Cardiac muscle cell (in vitro differentiated cells and primary cell): ENCODE measurements at regions not wholly inside any gene's neighbourhood (a gene's known extent, or its start where the extent isn't known, plus 50 kb on each side); places are given as distances from the start of the nearest gene placed in this dataset.

ENCODE experiments used
- DNase-seq, 2 donors: peaks; one replicate each; pipeline versions ENCODE4 v3.0.0 to v3.0.0-alpha.2; 2010 to 2017; ENCODE audit warnings: low read depth in 1 of 2, low spot score in 1 of 2
- H3K27ac ChIP-seq: fragments of 200-600 bp; sonication (generic); 2 replicates; pipeline ENCODE4 v1.5.1; 2016
- H3K27me3 ChIP-seq: fragments of 200-600 bp; sonication (generic); 2 replicates; pipeline ENCODE4 v1.6.0; 2016; ENCODE audit warnings: control low read depth
- H3K36me3 ChIP-seq: fragments of 200-600 bp; sonication (generic); 2 replicates; pipeline ENCODE4 v1.5.1; 2016; ENCODE audit warnings: control low read depth
- H3K4me1 ChIP-seq: fragments of 200-600 bp; sonication (generic); 2 replicates; pipeline ENCODE4 v1.8.1; 2017; ENCODE audit warnings: low read depth, mild to moderate bottlenecking, mixed run types
- H3K4me3 ChIP-seq: fragments of 200-600 bp; sonication (generic); 2 replicates; pipeline ENCODE4 v1.5.1; 2016; ENCODE audit warnings: mild to moderate bottlenecking
- H3K9me3 ChIP-seq: fragments of 200-600 bp; sonication (generic); 2 replicates; pipeline ENCODE4 v1.5.1; 2017; ENCODE audit warnings: low read depth, mild to moderate bottlenecking, control low read depth
- TF ChIP-seq, protein P1 (sequence below): IDR thresholded peaks from 2 replicates; pipeline ENCODE4 v1.5.1; 2012; ENCODE audit warnings: low read depth, mild to moderate bottlenecking, low read length

DNA sequence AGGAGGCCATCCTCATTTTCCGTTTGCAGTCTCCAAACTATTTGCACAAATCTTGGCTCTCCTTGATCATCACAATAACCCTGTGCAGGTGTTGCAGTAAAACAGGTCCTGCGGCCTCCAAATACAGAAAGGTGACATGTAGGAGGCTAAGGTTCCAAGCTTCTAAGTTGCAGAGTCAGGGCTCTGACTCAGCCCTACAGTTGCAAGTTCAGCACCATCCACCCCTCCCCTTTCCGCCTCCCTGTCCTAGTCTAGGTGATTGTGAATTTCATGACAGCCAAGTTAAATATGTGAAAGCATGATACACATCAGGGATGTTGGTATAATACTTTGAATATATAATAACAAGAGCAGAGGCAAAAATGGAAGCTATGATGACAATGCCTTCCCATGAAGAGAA, 317.3 kb upstream of the CDH4 start:
- no peaks in the 10 kb centered on the region for H3K4me1 ChIP-seq
- H3K9me3 ChIP-seq: no peaks in the 10 kb centered on the region
- H3K27me3 ChIP-seq: no peaks in the 10 kb centered on the region
- no peak overlapping the region for H3K4me3 ChIP-seq
- H3K36me3 ChIP-seq: no peaks in the 10 kb centered on the region
- DNase-seq: no peak
- TF ChIP-seq, protein P1, sequence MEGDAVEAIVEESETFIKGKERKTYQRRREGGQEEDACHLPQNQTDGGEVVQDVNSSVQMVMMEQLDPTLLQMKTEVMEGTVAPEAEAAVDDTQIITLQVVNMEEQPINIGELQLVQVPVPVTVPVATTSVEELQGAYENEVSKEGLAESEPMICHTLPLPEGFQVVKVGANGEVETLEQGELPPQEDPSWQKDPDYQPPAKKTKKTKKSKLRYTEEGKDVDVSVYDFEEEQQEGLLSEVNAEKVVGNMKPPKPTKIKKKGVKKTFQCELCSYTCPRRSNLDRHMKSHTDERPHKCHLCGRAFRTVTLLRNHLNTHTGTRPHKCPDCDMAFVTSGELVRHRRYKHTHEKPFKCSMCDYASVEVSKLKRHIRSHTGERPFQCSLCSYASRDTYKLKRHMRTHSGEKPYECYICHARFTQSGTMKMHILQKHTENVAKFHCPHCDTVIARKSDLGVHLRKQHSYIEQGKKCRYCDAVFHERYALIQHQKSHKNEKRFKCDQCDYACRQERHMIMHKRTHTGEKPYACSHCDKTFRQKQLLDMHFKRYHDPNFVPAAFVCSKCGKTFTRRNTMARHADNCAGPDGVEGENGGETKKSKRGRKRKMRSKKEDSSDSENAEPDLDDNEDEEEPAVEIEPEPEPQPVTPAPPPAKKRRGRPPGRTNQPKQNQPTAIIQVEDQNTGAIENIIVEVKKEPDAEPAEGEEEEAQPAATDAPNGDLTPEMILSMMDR: no peak
- H3K27ac ChIP-seq: no peak overlapping the region

DNA sequence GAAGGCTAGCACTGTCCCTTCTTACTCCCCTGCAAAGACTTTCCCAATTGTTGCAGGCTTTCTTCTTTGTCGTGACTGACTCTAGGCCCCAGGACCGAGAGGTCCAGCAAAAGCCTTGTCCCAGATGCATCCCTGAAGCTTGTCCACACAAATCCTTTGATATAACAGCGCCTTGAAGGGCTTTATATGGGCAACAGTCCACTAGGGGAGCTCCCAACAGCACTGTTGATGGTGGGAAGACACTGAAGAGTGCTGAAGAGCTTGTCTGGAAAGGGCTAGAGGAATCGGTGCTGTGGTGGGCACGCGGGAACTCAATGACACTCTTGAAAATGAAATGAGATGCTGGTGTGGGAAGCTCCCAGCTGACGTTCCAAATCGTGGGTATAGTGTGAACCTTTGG, 316.1 kb upstream of the CDH4 start:
- DNase-seq: no peak
- no peaks in the 10 kb centered on the region for H3K27me3 ChIP-seq
- TF ChIP-seq, protein P1: no peak
- no peak overlapping the region for H3K4me3 ChIP-seq
- no peaks in the 10 kb centered on the region for H3K36me3 ChIP-seq
- no peaks in the 10 kb centered on the region for H3K9me3 ChIP-seq
- no peak overlapping the region for H3K27ac ChIP-seq
- H3K4me1 ChIP-seq: no peaks in the 10 kb centered on the region

DNA sequence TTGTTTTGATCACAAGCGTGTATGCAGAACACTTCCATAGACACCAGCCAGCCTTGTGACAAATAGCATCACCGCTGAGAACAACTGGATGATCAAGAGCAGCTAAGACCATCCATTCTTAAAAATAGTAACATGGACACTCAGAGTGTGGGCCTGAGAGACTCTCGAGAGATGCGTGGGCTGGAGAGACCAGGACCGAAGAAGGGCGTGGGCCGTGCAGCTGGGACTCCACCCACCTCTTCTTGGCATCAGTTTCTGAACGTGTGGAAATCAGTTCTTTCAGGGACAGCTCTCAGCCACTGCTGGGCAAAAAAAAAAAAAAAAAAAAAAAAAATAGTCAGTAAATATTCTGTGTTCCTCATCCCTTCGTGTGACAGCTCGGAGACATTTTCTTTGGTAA, 314.5 kb upstream of the CDH4 start:
- Histone ChIP-seq H3K9me3 (no peaks in the 10 kb centered on the region), H3K27ac (no peak overlapping the region), H3K4me1 (no peaks in the 10 kb centered on the region), H3K36me3 (no peaks in the 10 kb centered on the region), H3K4me3 (no peak overlapping the region), H3K27me3 (no peaks in the 10 kb centered on the region)
- TF ChIP-seq, protein P1: no peak
- no peak for DNase-seq

DNA sequence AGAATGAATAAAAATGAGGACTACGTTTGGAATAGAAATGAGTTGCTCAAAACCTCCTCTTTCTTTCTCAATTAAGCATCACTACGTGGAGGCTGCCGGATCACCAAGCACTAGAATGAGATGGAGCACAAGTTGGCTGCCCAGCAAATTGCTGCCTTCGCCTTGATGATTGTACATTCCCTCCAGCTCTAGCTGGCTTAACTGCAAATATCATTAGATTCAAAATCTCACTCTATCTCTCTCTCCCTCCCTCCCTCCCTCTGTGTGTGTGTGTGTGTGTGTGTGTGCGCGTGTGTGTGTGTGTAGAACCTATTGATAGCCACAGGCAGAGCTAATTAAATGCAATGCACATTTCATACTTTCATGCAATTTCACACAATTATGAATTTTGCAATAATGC, 310.7 kb upstream of the CDH4 start:
- no peaks in the 10 kb centered on the region for H3K27me3 ChIP-seq

DNA sequence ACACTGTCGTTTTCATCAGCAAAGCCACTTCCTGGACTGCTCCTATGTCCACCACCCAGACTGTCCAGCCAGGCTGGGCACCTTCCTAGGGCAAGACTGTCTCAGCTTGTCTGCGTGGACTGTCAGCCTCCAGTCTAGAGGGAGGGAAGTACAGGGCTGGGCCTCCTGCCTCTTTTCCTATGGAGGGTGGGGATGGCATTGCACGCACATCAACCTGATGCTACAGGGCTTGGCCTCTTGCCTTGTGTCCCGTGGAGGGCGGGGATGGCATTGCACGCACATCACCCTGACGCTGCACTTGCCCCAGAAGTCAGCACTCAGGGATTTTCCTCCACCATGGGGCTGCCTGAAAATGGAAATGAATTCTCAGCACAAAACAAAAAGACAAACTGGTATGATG, 304.2 kb upstream of the CDH4 start:
- Histone ChIP-seq H3K9me3 (no peaks in the 10 kb centered on the region), H3K4me3 (no peak overlapping the region), H3K27ac (no peak overlapping the region), H3K27me3 (peaks cover 3% of the 10 kb centered on the region), H3K4me1 (no peaks in the 10 kb centered on the region), H3K36me3 (no peaks in the 10 kb centered on the region)
- no peak for DNase-seq
- TF ChIP-seq, protein P1: no peak

More for the DNA sequence above, 310.7 kb upstream of the CDH4 start:
- no peak for DNase-seq
- TF ChIP-seq, protein P1: no peak
- no peaks in the 10 kb centered on the region for H3K9me3 ChIP-seq
- H3K4me1 ChIP-seq: no peaks in the 10 kb centered on the region
- H3K4me3 ChIP-seq: no peak overlapping the region
- no peak overlapping the region for H3K27ac ChIP-seq
- no peaks in the 10 kb centered on the region for H3K36me3 ChIP-seq

DNA sequence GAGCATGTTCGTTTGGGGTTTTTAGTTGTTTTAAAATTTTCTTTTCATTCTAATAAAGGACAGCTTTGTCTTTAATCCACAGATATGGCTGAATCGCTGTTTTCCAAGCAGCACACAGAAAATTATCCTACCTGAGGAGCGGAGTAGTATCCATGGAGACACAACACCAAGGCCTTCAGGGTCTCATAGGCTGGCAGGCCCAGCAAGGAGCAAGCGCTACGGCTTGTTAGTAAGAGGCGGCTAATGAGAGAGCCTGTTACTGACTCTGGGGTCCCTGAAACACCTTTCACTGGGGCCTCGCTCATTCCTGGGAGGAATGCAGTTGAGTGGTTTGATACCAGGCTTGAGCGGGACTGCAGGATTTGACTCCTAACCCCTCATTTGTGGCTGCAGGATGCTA, 303.8 kb upstream of the CDH4 start:
- no peak for DNase-seq
- TF ChIP-seq, protein P1: no peak
- H3K4me3 ChIP-seq: no peak overlapping the region
- H3K9me3 ChIP-seq: no peaks in the 10 kb centered on the region
- H3K27ac ChIP-seq: no peak overlapping the region
- H3K27me3 ChIP-seq: peaks cover 3% of the 10 kb centered on the region
- H3K36me3 ChIP-seq: no peaks in the 10 kb centered on the region
- no peaks in the 10 kb centered on the region for H3K4me1 ChIP-seq
